ENCODE measurements at regions not wholly inside any gene's neighbourhood (a gene's known extent, or its start where the extent isn't known, plus 50 kb on each side); places are given as distances from the start of the nearest gene placed in this dataset.

GRCh38 chr1:238727670-238728069 lies 658.7 kb upstream of the CHRM3 start:
- intact Hi-C loops (cut with DNase I): no loop called here

GRCh38 chr1:238722812-238723211 lies 663.6 kb upstream of the CHRM3 start:
- no peaks in the 10 kb centered on the region for H3K9me3 ChIP-seq (replicated peaks in 1 of 3)
- no peaks in the 10 kb centered on the region for H3K4me1 ChIP-seq (replicated peaks in 1 of 2)
- no peak for DNase-seq
- intact Hi-C loops (cut with DNase I): no loop called here
- no peaks in the 10 kb centered on the region for H3K36me3 ChIP-seq (replicated peaks in 1 of 2)
- 72 to 82% (median 77%) methylated on average over 4 of the region's 4 CpGs for WGBS, 4 donors
- no peaks in the 10 kb centered on the region for H3K27me3 ChIP-seq
- no peak overlapping the region for H3K4me3 ChIP-seq
- TF ChIP-seq POLR2A (IDR thresholded peaks at IDR 0.05) (no peak), CTCF (IDR thresholded peaks at IDR 0.05) (no peak)
- no peak overlapping the region for H3K27ac ChIP-seq

More at GRCh38 chr1:238727670-238728069, 658.7 kb upstream of the CHRM3 start:
- TF ChIP-seq CTCF (IDR thresholded peaks at IDR 0.05) (no peak), POLR2A (IDR thresholded peaks at IDR 0.05) (no peak)
- Histone ChIP-seq H3K36me3 (replicated peaks in 1 of 2) (no peaks in the 10 kb centered on the region), H3K4me1 (replicated peaks in 1 of 2) (no peaks in the 10 kb centered on the region), H3K27me3 (no peaks in the 10 kb centered on the region), H3K4me3 (no peak overlapping the region), H3K27ac (no peak overlapping the region), H3K9me3 (replicated peaks in 1 of 3) (no peaks in the 10 kb centered on the region)
- DNase-seq: no peak

GRCh38 chr1:238710697-238711096 lies 675.7 kb upstream of the CHRM3 start:
- intact Hi-C loops (cut with DNase I): no loop called here
- whole genome bisulfite sequencing, 4 donors: 78 to 80% (median 79%) methylated on average over 2 of the region's 2 CpGs
- H3K4me3 ChIP-seq: no peak overlapping the region
- no peak overlapping the region for H3K27ac ChIP-seq
- peaks cover 0 to 4% of the 10 kb centered on the region in 2 donors for H3K36me3 ChIP-seq (replicated peaks in 1 of 2)
- H3K27me3 ChIP-seq: no peaks in the 10 kb centered on the region
- H3K4me1 ChIP-seq (replicated peaks in 1 of 2): no peaks in the 10 kb centered on the region
- H3K9me3 ChIP-seq (replicated peaks in 1 of 3): no peaks in the 10 kb centered on the region
- no peak for TF ChIP-seq CTCF (IDR thresholded peaks at IDR 0.05)
- no peak for DNase-seq

- H3K27ac ChIP-seq: no peak overlapping the region
- no peaks in the 10 kb centered on the region for H3K4me1 ChIP-seq (replicated peaks in 1 of 2)
- H3K36me3 ChIP-seq (replicated peaks in 1 of 2): no peaks in the 10 kb centered on the region
- 84 to 90% (median 87%) methylated on average over 5 of the region's 5 CpGs for WGBS, 4 donors
- intact Hi-C loops (cut with DNase I): no loop called here
- H3K9me3 ChIP-seq (replicated peaks in 1 of 3): no peaks in the 10 kb centered on the region
- DNase-seq: no peak
- H3K27me3 ChIP-seq: no peaks in the 10 kb centered on the region
- TF ChIP-seq POLR2A (IDR thresholded peaks at IDR 0.05) (no peak), CTCF (IDR thresholded peaks at IDR 0.05) (no peak)
- no peak overlapping the region for H3K4me3 ChIP-seq
These were observed 685.3 kb upstream of the CHRM3 start for GRCh38 chr1:238701024-238701423.

Measured in adrenal gland (tissue), 9 donors.